ENCODE measurements at regions not wholly inside any gene's neighbourhood (a gene's known extent, or its start where the extent isn't known, plus 50 kb on each side); places are given as distances from the start of the nearest gene placed in this dataset.
A peak's percentile ranks its signal among the peaks of the same experiment; 100 is the strongest.

GRCh38 chr4:158005021-158005420, 167.8 kb downstream of the GASK1B start:
- Histone ChIP-seq H3K9me3 (no peaks in the 10 kb centered on the region), H3K27ac (peak overlapping the region in 1 of 4 donors; percentile 45), H3K4me3 (no peak overlapping the region), H3K27me3 (no peaks in the 10 kb centered on the region), H3K36me3 (no peaks in the 10 kb centered on the region), H3K4me1 (peaks cover 0 to 70% (median 13%) of the 10 kb centered on the region in 4 donors)
- no peak for TF ChIP-seq EP300 (IDR thresholded peaks at IDR 0.05)
- TF ChIP-seq CTCF (IDR thresholded peaks at IDR 0.05) = no peak
- no peak for TF ChIP-seq POLR2A (IDR thresholded peaks at IDR 0.05)
- WGBS, 2 donors = 87 to 88% methylated on average over 2 of the region's 2 CpGs
- no peak for DNase-seq (ENCODE audit: low spot score in 2 of 2)

DNA sequence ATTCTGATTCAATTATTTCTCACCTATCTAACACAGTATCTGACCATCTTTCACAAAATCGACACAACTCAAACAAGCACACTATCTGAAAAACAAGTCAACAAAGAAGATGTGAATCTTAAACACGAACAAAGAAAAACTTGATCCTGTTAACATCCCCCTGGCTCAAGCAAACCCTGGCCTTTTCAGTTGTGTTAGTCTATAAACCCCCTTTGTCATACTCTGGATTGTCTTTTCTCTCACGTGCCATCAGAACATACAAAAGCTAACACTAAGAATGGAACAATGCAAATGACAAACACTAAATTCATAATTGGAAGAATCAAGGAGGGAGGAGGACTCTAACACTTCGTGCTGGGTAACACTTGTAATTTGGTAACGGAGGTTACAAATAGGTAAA, 168.7 kb downstream of the GASK1B start:
- TF ChIP-seq EP300 (IDR thresholded peaks at IDR 0.05) = no peak
- no peaks in the 10 kb centered on the region for H3K27me3 ChIP-seq
- H3K36me3 ChIP-seq = no peaks in the 10 kb centered on the region
- no peaks in the 10 kb centered on the region for H3K9me3 ChIP-seq
- H3K4me3 ChIP-seq = no peak overlapping the region
- H3K27ac ChIP-seq = peak overlapping the region in 2 of 4 donors; percentile 10 to 45
- DNase-seq (ENCODE audit: low spot score in 2 of 2) = no peak
- H3K4me1 ChIP-seq = peaks cover 0 to 64% (median 13%) of the 10 kb centered on the region in 4 donors
- WGBS, 2 donors = 74 to 84% methylated on average over 5 of the region's 5 CpGs

DNA sequence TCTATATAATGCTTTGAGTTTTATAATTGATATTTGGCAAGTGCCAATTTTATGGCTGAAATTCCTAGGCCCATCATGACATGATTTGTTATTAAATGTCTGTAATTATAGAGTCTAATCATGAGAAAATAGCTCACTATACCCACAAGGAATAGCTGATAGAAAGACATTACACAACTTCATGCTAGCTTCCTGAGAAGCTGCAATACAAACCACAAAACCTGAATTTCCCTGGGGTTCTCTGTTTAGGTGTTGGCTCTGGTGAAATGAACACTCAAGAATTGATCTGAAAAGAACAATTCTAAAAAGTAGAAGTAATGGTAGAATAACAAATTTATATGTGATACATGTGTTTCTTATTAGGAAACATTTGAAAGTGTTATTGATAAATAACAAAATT, 169.6 kb downstream of the GASK1B start:
- H3K27me3 ChIP-seq = no peaks in the 10 kb centered on the region
- H3K27ac ChIP-seq = no peak overlapping the region
- no peaks in the 10 kb centered on the region for H3K36me3 ChIP-seq
- TF ChIP-seq POLR2A (IDR thresholded peaks at IDR 0.05) (no peak), EP300 (IDR thresholded peaks at IDR 0.05) (no peak), CTCF (IDR thresholded peaks at IDR 0.05) (no peak)
- peaks cover 0 to 55% (median 10%) of the 10 kb centered on the region in 4 donors for H3K4me1 ChIP-seq
- DNase-seq (ENCODE audit: low spot score in 2 of 2) = no peak
- H3K4me3 ChIP-seq = no peak overlapping the region
- no peaks in the 10 kb centered on the region for H3K9me3 ChIP-seq

GRCh38 chr4:158002173-158002572, 170.7 kb downstream of the GASK1B start:
- no peaks in the 10 kb centered on the region for H3K9me3 ChIP-seq
- no peaks in the 10 kb centered on the region for H3K36me3 ChIP-seq
- H3K27me3 ChIP-seq = no peaks in the 10 kb centered on the region
- no peak overlapping the region for H3K4me3 ChIP-seq
- no peak overlapping the region for H3K27ac ChIP-seq
- TF ChIP-seq POLR2A (IDR thresholded peaks at IDR 0.05) = no peak
- TF ChIP-seq EP300 (IDR thresholded peaks at IDR 0.05) = no peak
- TF ChIP-seq CTCF (IDR thresholded peaks at IDR 0.05) = no peak
- WGBS, 2 donors = 86 to 88% methylated on average over 1 of the region's 1 CpG
- H3K4me1 ChIP-seq = peaks cover 0 to 44% (median 2%) of the 10 kb centered on the region in 4 donors
- DNase-seq (ENCODE audit: low spot score in 2 of 2) = no peak

DNA sequence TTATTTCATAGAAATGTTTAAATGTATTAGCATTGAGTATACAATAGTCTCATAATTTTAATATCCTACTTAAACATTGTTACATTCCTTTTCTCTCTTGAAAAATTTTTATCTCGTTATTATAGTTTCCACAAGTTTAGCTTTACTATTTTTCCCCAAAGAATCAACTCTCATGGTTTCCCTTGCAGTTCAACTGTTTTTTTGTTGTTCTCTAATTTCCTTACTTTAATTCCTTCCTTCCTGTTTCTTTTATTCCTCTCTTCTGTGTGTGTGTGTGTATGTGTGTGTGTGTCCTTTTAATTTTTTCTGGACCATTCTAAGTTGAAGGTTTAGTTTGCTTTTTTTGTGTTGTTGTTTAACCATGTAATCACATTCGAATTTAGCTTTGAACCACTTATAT, 171.1 kb downstream of the GASK1B start:
- DNase-seq (ENCODE audit: low spot score in 2 of 2) = no peak
- Histone ChIP-seq H3K36me3 (no peaks in the 10 kb centered on the region), H3K4me1 (peaks cover 0 to 40% (median under 1%) of the 10 kb centered on the region in 4 donors), H3K4me3 (no peak overlapping the region), H3K9me3 (no peaks in the 10 kb centered on the region), H3K27me3 (no peaks in the 10 kb centered on the region), H3K27ac (no peak overlapping the region)
- WGBS, 2 donors = 59 to 61% methylated on average over 2 of the region's 2 CpGs
- TF ChIP-seq EP300 (IDR thresholded peaks at IDR 0.05) (no peak), POLR2A (IDR thresholded peaks at IDR 0.05) (no peak), CTCF (IDR thresholded peaks at IDR 0.05) (no peak)

- H3K4me1 ChIP-seq = peaks cover 0 to 25% (median 0%) of the 10 kb centered on the region in 4 donors
- H3K36me3 ChIP-seq = no peaks in the 10 kb centered on the region
- WGBS, 2 donors = 89 to 98% methylated on average over 1 of the region's 1 CpG
- no peaks in the 10 kb centered on the region for H3K27me3 ChIP-seq
- TF ChIP-seq POLR2A (IDR thresholded peaks at IDR 0.05) = no peak
- TF ChIP-seq EP300 (IDR thresholded peaks at IDR 0.05) = no peak
- TF ChIP-seq CTCF (IDR thresholded peaks at IDR 0.05) = no peak
- H3K9me3 ChIP-seq = no peaks in the 10 kb centered on the region
- DNase-seq (ENCODE audit: low spot score in 2 of 2) = no peak
- no peak overlapping the region for H3K4me3 ChIP-seq
- no peak overlapping the region for H3K27ac ChIP-seq
These were observed 173.1 kb downstream of the GASK1B start for GRCh38 chr4:157999723-158000122.

All from tibial nerve (tissue), 4 donors.